ENCODE measurements at regions not wholly inside any gene's neighbourhood (a gene's known extent, or its start where the extent isn't known, plus 50 kb on each side); places are given as distances from the start of the nearest gene placed in this dataset.

- H2AFZ ChIP-seq (ENCODE audit: low read depth, low read length, poor library complexity, severe bottlenecking) = no peak overlapping the region
- H3K4me1 ChIP-seq (ENCODE audit: control insufficient read depth in 1 of 2, insufficient read depth in 2 of 2, low read length in 2 of 2) = peaks cover 0 to 9% of the 10 kb centered on the region in 2 experiments; a peak in 1 of 4 replicates
- H3K36me3 ChIP-seq (ENCODE audit: control insufficient read depth in 1 of 2, insufficient read depth in 2 of 2, low read length in 2 of 2) = no peaks in the 10 kb centered on the region
- no peak overlapping the region for H3K4me3 ChIP-seq (replicated peaks in 1 of 2; ENCODE audit: low read depth in 1 of 2, low read length in 2 of 2)
- H3K9ac ChIP-seq (ENCODE audit: low read length) = no peak overlapping the region
- ChIA-PET CTCF (no interaction called here), POLR2A (no interaction called here), RAD21 (ENCODE audit: low non-redundant PET in 1 of 2, low total read pairs in 2 of 2, uncharacterized antibody in 2 of 2, unreplicated experiment in 2 of 2) (no interaction called here)
- H4K20me1 ChIP-seq (ENCODE audit: insufficient read depth) = no peaks in the 10 kb centered on the region
- TF ChIP-seq EGR1 (IDR thresholded peaks at IDR 0.05; ENCODE audit: low read depth) (no peak), REST (IDR thresholded peaks at IDR 0.05; ENCODE audit: low read depth) (no peak), SIN3A (IDR thresholded peaks at IDR 0.05; ENCODE audit: low read depth) (no peak), CBX3 (IDR thresholded peaks at IDR 0.05; ENCODE audit: low read depth) (no peak), TCF7L2 (IDR thresholded peaks at IDR 0.05; ENCODE audit: borderline replicate concordance, extremely low read depth, insufficient read depth, insufficient read length) (no peak), EZH2 (IDR thresholded peaks at IDR 0.05) (no peak), JUND (IDR thresholded peaks at IDR 0.05) (no peak), CEBPB (IDR thresholded peaks at IDR 0.05; ENCODE audit: low read depth) (no peak), MAX (IDR thresholded peaks at IDR 0.05) (no peak), POLR2A (IDR thresholded peaks at IDR 0.05; ENCODE audit: borderline replicate concordance, extremely low read depth, insufficient read depth, insufficient read length) (no peak), YY1 (IDR thresholded peaks at IDR 0.05; ENCODE audit: extremely low read depth, insufficient replicate concordance, low read depth, low read length) (no peak), ZFX (IDR thresholded peaks at IDR 0.05) (no peak)
- H3K79me2 ChIP-seq (ENCODE audit: insufficient read depth, low read length) = no peaks in the 10 kb centered on the region
- no TSS peak for BruUV-seq (replicated peaks)
- H3K9me2 ChIP-seq (ENCODE audit: insufficient read depth) = no peaks in the 10 kb centered on the region
- intact Hi-C loops (cut with micrococcal nuclease) = no loop called here
- DNase-seq (ENCODE audit: low read depth, low spot score) (no peak), ATAC-seq (no peak)
- H3K4me2 ChIP-seq (ENCODE audit: low read length) = no peak overlapping the region; the same call in 1 of the 2 replicates
- no peaks in the 10 kb centered on the region for H3K9me3 ChIP-seq (ENCODE audit: control insufficient read depth in 1 of 2, insufficient read depth in 1 of 2, low read depth in 1 of 2, low read length in 2 of 2)
- H3K27ac ChIP-seq (ENCODE audit: low read depth, low read length) = no peak overlapping the region
- H3K27me3 ChIP-seq (ENCODE audit: insufficient read depth, low read length) = no peaks in the 10 kb centered on the region
These were observed 87.0 kb upstream of the ITGA6 start for GRCh38 chr2:172340394-172340793.

Data from HCT116 (cell line).